ENCODE measurements at regions not wholly inside any gene's neighbourhood (a gene's known extent, or its start where the extent isn't known, plus 50 kb on each side); places are given as distances from the start of the nearest gene placed in this dataset.

GRCh38 chr6:144758602-144759001 is 473.5 kb downstream of the UTRN start:
- TF ChIP-seq CTCF (IDR thresholded peaks at IDR 0.05) (no peak), EZH2 (IDR thresholded peaks at IDR 0.05; ENCODE audit: borderline replicate concordance, insufficient read depth, low read depth, low read length, poor library complexity, severe bottlenecking) (no peak)
